Endothelial cell of umbilical vein (primary cell): ENCODE measurements at regions not wholly inside any gene's neighbourhood (a gene's known extent, or its start where the extent isn't known, plus 50 kb on each side); places are given as distances from the start of the nearest gene placed in this dataset.

Source experiments
- BruUV-seq: library from RNA; stranded (reverse); fragments of 400-500 nt; replicated peaks from 2 replicates; lab custom pipeline; 2021; lab: Mats Ljungman, UMichigan
- CTCF ChIA-PET: fragments of 300-600, 350-600 bp; sonication (Branson Sonifier 250); formaldehyde crosslinking; loops from one replicate; lab custom pipeline; 2021; ENCODE audit warnings: antibody characterized with exemption, inconsistent platforms; lab: Charles Lee
- POLR2A ChIA-PET: fragments of 300-600, 350-600 bp; sonication (Branson Sonifier 250); formaldehyde crosslinking; loops from one replicate; lab custom pipeline; 2021; ENCODE audit warnings: antibody characterized with exemption, inconsistent platforms; lab: Charles Lee
- DNase-seq: peaks from one replicate; pipeline ENCODE4 v3.0.0-alpha.2; 2011; ENCODE audit warnings: low read depth, low spot score
- FAIRE-seq: peaks from 2 replicates; lab custom pipeline; 2011; peaks lifted over from hg19 to GRCh38; lab: Jason Lieb, UNC
- H2AFZ ChIP-seq: 2 replicates; pipeline ENCODE4 v1.6.0; 2012; ENCODE audit warnings: low read depth, low read length, control low read depth, inconsistent platforms
- H3K27ac ChIP-seq: 2 replicates; pipeline ENCODE4 v1.5.1; 2011; ENCODE audit warnings: low read depth, mild to moderate bottlenecking, control low read depth, low read length, moderate library complexity; ENCODE audit not compliant: insufficient read depth
- H3K27me3 ChIP-seq, 2 experiments: 2 replicates each; pipeline versions ENCODE4 v1.6.0 to v1.6.1; 2011; ENCODE audit warnings: low read length in 2 of 2, mixed read lengths in 1 of 2; ENCODE audit not compliant: control insufficient read depth in 2 of 2, insufficient read depth in 2 of 2
- H3K36me3 ChIP-seq, 2 experiments: 2 replicates in 1 of 2; 3 replicates in 1 of 2; pipeline ENCODE4 v1.5.1; 2011; ENCODE audit warnings: low read length in 2 of 2, mild to moderate bottlenecking in 1 of 2, moderate library complexity in 1 of 2; ENCODE audit not compliant: control insufficient read depth in 2 of 2, insufficient read depth in 2 of 2; ENCODE audit errors: extremely low read depth in 1 of 2
- H3K4me1 ChIP-seq: 3 replicates; pipeline ENCODE4 v1.5.1; 2011; ENCODE audit warnings: mild to moderate bottlenecking, low read length; ENCODE audit not compliant: control insufficient read depth, insufficient read depth; ENCODE audit errors: extremely low read depth
- H3K4me2 ChIP-seq: 2 replicates; pipeline ENCODE4 v1.6.1; 2011; ENCODE audit warnings: low read length, control low read depth, mixed read lengths; ENCODE audit not compliant: insufficient read depth
- H3K4me3 ChIP-seq, 3 experiments: fragments of 200-600 bp in 1 of 3; sonication (generic), shearing (Covaris generic) in 1 of 3; replicated peaks in 1 of 3; 2 replicates each; pipeline ENCODE4 v1.5.1; 2011 to 2016; ENCODE audit warnings: control low read depth in 3 of 3, low read length in 3 of 3, mild to moderate bottlenecking in 2 of 3, inconsistent platforms in 1 of 3, low read depth in 1 of 3, moderate library complexity in 1 of 3; ENCODE audit not compliant: insufficient read depth in 1 of 3
- H3K79me2 ChIP-seq: 2 replicates; pipeline ENCODE4 v1.6.0; 2012; ENCODE audit warnings: low read length, inconsistent platforms; ENCODE audit not compliant: control insufficient read depth, insufficient read depth
- H3K9ac ChIP-seq: replicated peaks from 2 replicates; pipeline ENCODE3; 2011; ENCODE audit warnings: low read length, control low read depth; ENCODE audit not compliant: insufficient read depth; ENCODE audit errors: extremely low read depth
- H3K9me1 ChIP-seq: replicated peaks from 3 replicates; pipeline ENCODE4 v1.6.0; 2011; ENCODE audit warnings: mild to moderate bottlenecking, low read length; ENCODE audit not compliant: control insufficient read depth, insufficient read depth; ENCODE audit errors: extremely low read depth
- H3K9me3 ChIP-seq: replicated peaks from 2 replicates; pipeline ENCODE4 v1.5.1; 2012; ENCODE audit warnings: low read length, inconsistent platforms; ENCODE audit not compliant: control insufficient read depth, insufficient read depth
- H4K20me1 ChIP-seq: replicated peaks from 2 replicates; pipeline ENCODE3; 2011; ENCODE audit warnings: mild to moderate bottlenecking, low read length; ENCODE audit not compliant: control insufficient read depth, insufficient read depth; ENCODE audit errors: extremely low read depth
- CTCF ChIP-seq, 2 donors: IDR thresholded peaks; 1 replicate in 1 of 2; 2 replicates in 1 of 2; pipeline ENCODE4 v1.5.1; 2011; ENCODE audit warnings: low read length in 2 of 2, mild to moderate bottlenecking in 2 of 2, moderate library complexity in 2 of 2, control low read depth in 1 of 2, inconsistent platforms in 1 of 2, low read depth in 1 of 2; ENCODE audit not compliant: insufficient read depth in 1 of 2; ENCODE audit errors: extremely low read depth in 1 of 2
- EZH2 ChIP-seq: IDR thresholded peaks from 2 replicates; pipeline ENCODE4 v1.6.1; 2012; ENCODE audit warnings: borderline replicate concordance, low read depth, mild to moderate bottlenecking, moderate library complexity, low read length, inconsistent platforms; ENCODE audit not compliant: severe bottlenecking
- FOS ChIP-seq: IDR thresholded peaks from 2 replicates; pipeline ENCODE4 v1.6.1; 2011; ENCODE audit warnings: mild to moderate bottlenecking, low read length, moderate library complexity, borderline replicate concordance; ENCODE audit not compliant: insufficient read depth
- GATA2 ChIP-seq: IDR thresholded peaks from 2 replicates; pipeline ENCODE4 v1.7.0; 2011; ENCODE audit warnings: low read depth, mild to moderate bottlenecking, moderate library complexity, mixed read lengths, low read length; ENCODE audit not compliant: insufficient read length, insufficient read depth
- JUN ChIP-seq: IDR thresholded peaks from 2 replicates; pipeline ENCODE4 v1.6.1; 2011; ENCODE audit warnings: borderline replicate concordance, low read depth; ENCODE audit not compliant: insufficient read length, insufficient read depth
- MAX ChIP-seq: IDR thresholded peaks from 2 replicates; pipeline ENCODE4 v1.6.1; 2011; ENCODE audit not compliant: insufficient read depth, insufficient read length
- MYC ChIP-seq: IDR thresholded peaks from one replicate; pipeline ENCODE4 v1.6.1; 2011; ENCODE audit warnings: mild to moderate bottlenecking, low read depth, low read length
- POLR2A ChIP-seq: IDR thresholded peaks from 2 replicates; pipeline ENCODE4 v1.6.1; 2012; ENCODE audit warnings: low read depth, mild to moderate bottlenecking, control low read depth, low read length
- POLR2AphosphoS5 ChIP-seq: IDR thresholded peaks from 2 replicates; pipeline ENCODE4 v1.6.1; 2012; ENCODE audit warnings: low read depth, mild to moderate bottlenecking, control low read depth, low read length, moderate library complexity; ENCODE audit not compliant: insufficient read depth
- dilution Hi-C: fragments of 300-500 bp; cut with MboI; formaldehyde crosslinking; loops from one replicate; pipeline ENCODE4 v1.15.0; 2019; ENCODE audit warnings: low sequenced_read_pairs; ENCODE audit not compliant: extremely low pct_ligation_motif_present
- intact Hi-C: fragments of 100-400 bp; cut with micrococcal nuclease; formaldehyde crosslinking; loops from one replicate; pipeline ENCODE4 v1.10.0; 2022

GRCh38 chr1:170424346-170424745 lies 107.6 kb upstream of the GORAB start:
- TF ChIP-seq CTCF (IDR thresholded peaks at IDR 0.05; ENCODE audit: extremely low read depth in 1 of 2, insufficient read depth in 1 of 2, low read depth in 1 of 2, low read length in 2 of 2) (no peak), GATA2 (no peak), MAX (no peak), MYC (no peak), POLR2AphosphoS5 (no peak), JUN (no peak), FOS (no peak), POLR2A (no peak), EZH2 (no peak)

More at GRCh38 chr1:170424346-170424745, 107.6 kb upstream of the GORAB start:
- H3K4me3 ChIP-seq, result no peak overlapping the region
- ChIA-PET POLR2A (no interaction called here), CTCF (no interaction called here)
- no peaks in the 10 kb centered on the region for H3K27me3 ChIP-seq
- no peak overlapping the region for H2AFZ ChIP-seq
- H3K27ac ChIP-seq, result no peak overlapping the region
- dilution Hi-C loops, result no loop called here
- no TSS peak for BruUV-seq
- no peak overlapping the region for H3K9ac ChIP-seq
- H3K36me3 ChIP-seq, result no peaks in the 10 kb centered on the region
- no peaks in the 10 kb centered on the region for H3K9me1 ChIP-seq
- no peaks in the 10 kb centered on the region for H4K20me1 ChIP-seq
- no peak for FAIRE-seq
- intact Hi-C loops, result no loop called here
- H3K79me2 ChIP-seq, result no peaks in the 10 kb centered on the region
- H3K4me1 ChIP-seq, result no peaks in the 10 kb centered on the region
- DNase-seq, result no peak
- no peak overlapping the region for H3K4me2 ChIP-seq
- H3K9me3 ChIP-seq, result no peaks in the 10 kb centered on the region
